MM.1S (cell line): ENCODE measurements at regions not wholly inside any gene's neighbourhood (a gene's known extent, or its start where the extent isn't known, plus 50 kb on each side); places are given as distances from the start of the nearest gene placed in this dataset.

ENCODE experiments used
- DNase-seq: peaks from one replicate; pipeline ENCODE4 v3.0.0-alpha.2; 2015
- H2AFZ ChIP-seq: fragments of 300-600 bp; sonication (generic); 2 replicates; pipeline ENCODE4 v1.6.0; 2016; ENCODE audit warnings: antibody characterized with exemption, low read length
- H3F3A ChIP-seq: fragments of 300-600 bp; sonication (generic); 2 replicates; pipeline ENCODE4 v1.6.1; 2016; ENCODE audit warnings: mild to moderate bottlenecking, antibody characterized with exemption, low read length, moderate library complexity, mixed read lengths; ENCODE audit not compliant: insufficient read depth
- H3K27ac ChIP-seq: fragments of 300-600 bp; sonication (generic); 2 replicates; pipeline ENCODE4 v1.5.1; 2016; ENCODE audit warnings: mild to moderate bottlenecking, low read length
- H3K27me3 ChIP-seq: fragments of 300-600 bp; sonication (generic); replicated peaks from 2 replicates; pipeline ENCODE4 v1.6.0; 2016; ENCODE audit warnings: low read length; ENCODE audit not compliant: insufficient read depth
- H3K36me3 ChIP-seq: fragments of 300-600 bp; sonication (generic); replicated peaks from 2 replicates; pipeline ENCODE4 v1.6.1; 2016; ENCODE audit warnings: mild to moderate bottlenecking, low read length, mixed read lengths; ENCODE audit not compliant: insufficient read depth
- H3K4me1 ChIP-seq: fragments of 300-600 bp; sonication (generic); 2 replicates; pipeline ENCODE4 v1.6.1; 2016; ENCODE audit warnings: low read length, mixed read lengths
- H3K4me2 ChIP-seq: fragments of 300-600 bp; sonication (generic); 2 replicates; pipeline ENCODE4 v1.6.0; 2016; ENCODE audit warnings: low read depth, low read length
- H3K4me3 ChIP-seq: fragments of 300-600 bp; sonication (generic); 2 replicates; pipeline ENCODE4 v1.5.1; 2016; ENCODE audit warnings: low read length, mixed read lengths
- H3K79me2 ChIP-seq: fragments of 300-600 bp; sonication (generic); 2 replicates; pipeline ENCODE4 v1.6.1; 2016; ENCODE audit warnings: mixed run types, low read length, mixed read lengths
- H3K9ac ChIP-seq: fragments of 300-600 bp; sonication (generic); 2 replicates; pipeline ENCODE4 v1.6.1; 2016; ENCODE audit warnings: low read length, mixed read lengths
- H3K9me2 ChIP-seq: fragments of 300-600 bp; sonication (generic); replicated peaks from 2 replicates; pipeline ENCODE4 v1.6.1; 2016; ENCODE audit warnings: mild to moderate bottlenecking, low read length, mixed read lengths; ENCODE audit not compliant: insufficient read depth
- H3K9me3 ChIP-seq: fragments of 300-600 bp; sonication (generic); replicated peaks from 2 replicates; pipeline ENCODE4 v1.6.1; 2016; ENCODE audit warnings: mild to moderate bottlenecking, low read length, mixed read lengths; ENCODE audit not compliant: insufficient read depth
- H4K20me1 ChIP-seq: fragments of 300-600 bp; sonication (generic); 2 replicates; pipeline ENCODE4 v1.6.1; 2016; ENCODE audit warnings: mild to moderate bottlenecking, low read length, moderate library complexity, mixed read lengths; ENCODE audit not compliant: insufficient read depth
- CTCF ChIP-seq: fragments of 300-600 bp; sonication (generic); IDR thresholded peaks from 2 replicates; pipeline ENCODE4 v1.5.1; 2016; ENCODE audit warnings: antibody characterized with exemption, low read length, mixed read lengths
- EZH2 ChIP-seq: fragments of 300-600 bp; sonication (generic); optimal IDR thresholded peaks from 2 replicates; pipeline ENCODE3; 2017; ENCODE audit warnings: low read depth, mild to moderate bottlenecking, antibody characterized with exemption, low read length, mixed read lengths
- EZH2phosphoT487 ChIP-seq: fragments of 300-600 bp; sonication (generic); IDR thresholded peaks from 2 replicates; pipeline ENCODE4 v1.6.1; 2018; ENCODE audit warnings: antibody characterized with exemption, low read length

GRCh38 chr13:73189776-73190175 is 131.0 kb downstream of the KLF5 start:
- Histone ChIP-seq H3K4me1 (no peaks in the 10 kb centered on the region), H3K27me3 (no peaks in the 10 kb centered on the region), H3K9me2 (no peaks in the 10 kb centered on the region), H3K9ac (no peak overlapping the region), H4K20me1 (no peaks in the 10 kb centered on the region), H3K36me3 (no peaks in the 10 kb centered on the region), H2AFZ (no peak overlapping the region), H3K9me3 (no peaks in the 10 kb centered on the region), H3K4me3 (no peak overlapping the region), H3K4me2 (no peak overlapping the region), H3F3A (no peaks in the 10 kb centered on the region), H3K79me2 (no peaks in the 10 kb centered on the region), H3K27ac (no peak overlapping the region)
- DNase-seq, result no peak
- TF ChIP-seq CTCF, result no peak
- TF ChIP-seq EZH2, result no peak
- no peak for TF ChIP-seq EZH2phosphoT487

GRCh38 chr13:73189362-73189761 is 130.6 kb downstream of the KLF5 start:
- no peak overlapping the region for H3K27ac ChIP-seq
- H3K79me2 ChIP-seq, result no peaks in the 10 kb centered on the region
- no peaks in the 10 kb centered on the region for H3K4me1 ChIP-seq
- no peaks in the 10 kb centered on the region for H3K36me3 ChIP-seq
- H4K20me1 ChIP-seq, result no peaks in the 10 kb centered on the region
- H3K4me3 ChIP-seq, result no peak overlapping the region
- no peak overlapping the region for H3K9ac ChIP-seq
- H3K27me3 ChIP-seq, result no peaks in the 10 kb centered on the region
- no peak for TF ChIP-seq CTCF
- TF ChIP-seq EZH2, result no peak
- TF ChIP-seq EZH2phosphoT487, result no peak
- H3K4me2 ChIP-seq, result no peak overlapping the region
- no peaks in the 10 kb centered on the region for H3K9me3 ChIP-seq
- no peak for DNase-seq
- no peaks in the 10 kb centered on the region for H3F3A ChIP-seq
- no peak overlapping the region for H2AFZ ChIP-seq
- H3K9me2 ChIP-seq, result no peaks in the 10 kb centered on the region

- no peaks in the 10 kb centered on the region for H3K36me3 ChIP-seq
- no peaks in the 10 kb centered on the region for H3K4me1 ChIP-seq
- no peak overlapping the region for H3K27ac ChIP-seq
- TF ChIP-seq EZH2phosphoT487 (no peak), EZH2 (no peak), CTCF (no peak)
- DNase-seq, result no peak
- H3K9me2 ChIP-seq, result no peaks in the 10 kb centered on the region
- no peaks in the 10 kb centered on the region for H4K20me1 ChIP-seq
- no peaks in the 10 kb centered on the region for H3K27me3 ChIP-seq
- H3F3A ChIP-seq, result no peaks in the 10 kb centered on the region
- no peak overlapping the region for H3K4me3 ChIP-seq
- no peak overlapping the region for H3K9ac ChIP-seq
- H3K79me2 ChIP-seq, result no peaks in the 10 kb centered on the region
- H3K9me3 ChIP-seq, result no peaks in the 10 kb centered on the region
- no peak overlapping the region for H2AFZ ChIP-seq
- no peak overlapping the region for H3K4me2 ChIP-seq
Measured at GRCh38 chr13:73187106-73187505, 128.3 kb downstream of the KLF5 start.
